HK-2 (cell line): ENCODE measurements at regions not wholly inside any gene's neighbourhood (a gene's known extent, or its start where the extent isn't known, plus 50 kb on each side); places are given as distances from the start of the nearest gene placed in this dataset.
"Not testable (repeated sequence)": the region's sequence is repeated elsewhere in the genome, so short reads cannot be mapped to it uniquely, and the experiment has no call there.

ENCODE experiments used
- DNase-seq: peaks from one replicate; pipeline ENCODE4 v3.0.0-alpha.2; 2018; ENCODE audit not compliant: unreplicated experiment

GRCh38 chr9:102174202-102174601 lies 435.8 kb upstream of the GRIN3A start:
- DNase-seq, result not testable (repeated sequence)

GRCh38 chr9:102164247-102164646 lies 425.8 kb upstream of the GRIN3A start:
- DNase-seq, result no peak

GRCh38 chr9:102153081-102153480 lies 414.6 kb upstream of the GRIN3A start:
- DNase-seq, result not testable (repeated sequence)

- no peak for DNase-seq
Measured at GRCh38 chr9:102135768-102136167, 397.3 kb upstream of the GRIN3A start.

- DNase-seq, result no peak
Measured at GRCh38 chr9:102124465-102124864, 386.0 kb upstream of the GRIN3A start.

- no peak for DNase-seq
Measured at GRCh38 chr9:102114557-102114956, 376.1 kb upstream of the GRIN3A start.

GRCh38 chr9:102113191-102113590 lies 374.7 kb upstream of the GRIN3A start:
- no peak for DNase-seq

GRCh38 chr9:102106439-102106838 lies 368.0 kb upstream of the GRIN3A start:
- no peak for DNase-seq

GRCh38 chr9:102101723-102102122 lies 363.3 kb upstream of the GRIN3A start:
- no peak for DNase-seq

GRCh38 chr9:102087141-102087540 lies 348.7 kb upstream of the GRIN3A start:
- DNase-seq, result no peak

GRCh38 chr9:102085548-102085947 lies 347.1 kb upstream of the GRIN3A start:
- DNase-seq, result no peak

GRCh38 chr9:102072059-102072764 lies 333.8 kb upstream of the GRIN3A start:
- no peak for DNase-seq

GRCh38 chr9:102069969-102070368 lies 331.5 kb upstream of the GRIN3A start:
- DNase-seq, result no peak

GRCh38 chr9:102054811-102055210 lies 316.4 kb upstream of the GRIN3A start:
- no peak for DNase-seq

GRCh38 chr9:102049586-102050246 lies 311.3 kb upstream of the GRIN3A start:
- DNase-seq, result no peak

GRCh38 chr9:102047549-102047948 lies 309.1 kb upstream of the GRIN3A start:
- DNase-seq, result no peak

- no peak for DNase-seq
Measured at GRCh38 chr9:102044133-102044532, 305.7 kb upstream of the GRIN3A start.

GRCh38 chr9:102038006-102038405 lies 299.6 kb upstream of the GRIN3A start:
- DNase-seq, result no peak

- DNase-seq, result no peak
Measured at GRCh38 chr9:102035929-102036328, 297.5 kb upstream of the GRIN3A start.

- DNase-seq, result no peak
Measured at GRCh38 chr9:102032614-102033013, 294.2 kb upstream of the GRIN3A start.

- no peak for DNase-seq
Measured at GRCh38 chr9:102000956-102001355, 262.5 kb upstream of the GRIN3A start.

GRCh38 chr9:101999441-101999840 lies 261.0 kb upstream of the GRIN3A start:
- no peak for DNase-seq

- DNase-seq, result peak; percentile 2
Measured at GRCh38 chr9:101995231-101995630, 256.8 kb upstream of the GRIN3A start.

GRCh38 chr9:101993771-101994170 lies 255.3 kb upstream of the GRIN3A start:
- no peak for DNase-seq
